Stimulated activated CD8-positive, alpha-beta memory T cell treated with anti-CD3 and anti-CD28 coated beads, Interleukin-4, amount 100 ng/mL, for 48 hours (primary cell): ENCODE measurements at regions not wholly inside any gene's neighbourhood (a gene's known extent, or its start where the extent isn't known, plus 50 kb on each side); places are given as distances from the start of the nearest gene placed in this dataset.
"Not testable (repeated sequence)": the region's sequence is repeated elsewhere in the genome, so short reads cannot be mapped to it uniquely, and the experiment has no call there.

ENCODE experiments used
- DNase-seq: peaks from one replicate; pipeline ENCODE4 v3.0.0-alpha.2; 2020

DNA sequence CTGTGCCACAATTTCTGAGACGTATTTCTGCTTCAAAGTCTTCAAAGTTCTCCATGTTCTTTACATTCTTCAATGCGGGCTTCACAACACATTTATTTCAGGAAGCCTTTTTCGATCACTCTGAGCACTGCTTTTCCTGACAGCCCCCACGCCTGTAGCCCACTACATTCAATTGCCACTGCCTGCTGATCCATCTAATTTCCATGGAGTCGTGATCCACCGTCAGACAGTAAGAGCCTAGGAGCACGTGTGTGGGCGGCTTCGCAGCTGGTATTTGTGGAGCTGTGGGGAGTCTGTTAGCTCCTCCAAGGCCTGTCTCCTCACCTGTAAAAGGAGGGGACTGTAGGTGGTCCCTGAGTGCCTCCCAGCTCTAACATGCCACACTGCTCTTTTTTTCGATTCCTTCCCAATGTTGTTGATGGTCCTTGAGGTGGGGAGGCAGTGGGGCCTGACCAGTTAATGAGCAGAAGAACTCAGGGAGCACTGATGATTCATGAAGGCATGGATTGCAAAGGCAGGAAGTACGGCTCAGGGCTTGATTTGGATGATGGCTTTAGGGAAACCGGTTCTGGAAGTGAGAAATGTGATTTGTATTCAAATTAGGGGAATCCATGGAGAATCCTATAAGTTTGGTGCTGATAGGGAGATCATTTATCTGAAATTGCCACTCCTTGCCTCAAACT lies 401.1 kb upstream of the PODXL start:
- DNase-seq = no peak

DNA sequence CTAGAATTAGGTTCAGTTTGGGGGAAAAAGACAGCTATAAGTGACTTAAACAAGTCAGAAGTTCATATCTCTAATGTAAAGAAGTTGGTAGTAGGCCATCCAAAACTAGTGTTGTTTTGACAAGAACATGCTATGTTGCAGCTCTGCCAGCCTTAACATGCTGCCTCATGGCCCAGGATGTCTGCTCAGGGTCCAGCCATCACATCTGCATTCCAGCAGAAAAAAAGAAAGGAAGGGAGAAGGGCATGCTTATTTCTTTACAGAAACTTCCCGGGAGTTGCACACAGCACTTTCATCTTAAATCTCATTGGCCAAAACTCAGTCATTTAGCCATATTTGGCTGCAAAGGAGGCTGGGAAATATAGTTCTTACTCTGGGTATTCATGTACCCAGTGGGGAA lies 400.4 kb upstream of the PODXL start:
- no peak for DNase-seq

DNA sequence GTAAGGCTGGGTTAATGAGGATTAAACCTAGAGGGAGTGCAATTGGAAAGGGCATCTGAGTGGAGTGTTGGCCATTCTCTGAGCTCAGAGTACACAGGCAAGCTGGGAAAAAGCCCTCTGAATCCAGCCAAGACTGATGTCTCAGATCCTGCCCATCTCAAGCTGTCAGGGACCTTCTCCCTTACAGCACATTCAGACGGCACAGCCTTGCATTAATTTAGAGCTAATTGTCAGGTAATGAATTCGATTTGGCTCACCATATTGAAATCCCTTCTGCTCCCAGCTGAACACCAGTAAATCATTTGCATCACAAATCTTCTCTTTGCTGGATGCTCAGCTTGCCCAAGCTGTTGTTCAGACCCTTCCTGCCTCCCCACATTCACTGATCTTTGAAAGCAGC lies 399.3 kb upstream of the PODXL start:
- DNase-seq = no peak

DNA sequence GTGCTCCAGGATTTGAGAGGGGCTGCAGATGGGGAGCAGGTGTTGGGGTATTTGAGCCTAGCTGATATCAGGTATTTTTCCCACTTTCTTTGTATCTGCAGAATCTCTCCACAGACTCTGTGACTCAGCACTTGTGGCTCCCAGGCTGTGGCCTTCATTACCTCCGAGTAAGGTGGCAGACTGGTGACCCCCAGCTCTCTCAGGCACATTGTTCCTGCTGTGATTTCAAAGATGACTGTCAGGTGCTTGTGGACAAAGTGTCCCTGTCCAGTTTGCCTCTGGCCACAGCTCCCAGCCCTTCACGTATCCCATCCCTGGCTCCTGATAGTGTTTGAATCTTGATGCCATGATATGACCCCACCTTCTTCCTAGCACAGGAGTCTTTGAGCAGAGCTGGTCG lies 396.8 kb upstream of the PODXL start:
- no peak for DNase-seq

DNA sequence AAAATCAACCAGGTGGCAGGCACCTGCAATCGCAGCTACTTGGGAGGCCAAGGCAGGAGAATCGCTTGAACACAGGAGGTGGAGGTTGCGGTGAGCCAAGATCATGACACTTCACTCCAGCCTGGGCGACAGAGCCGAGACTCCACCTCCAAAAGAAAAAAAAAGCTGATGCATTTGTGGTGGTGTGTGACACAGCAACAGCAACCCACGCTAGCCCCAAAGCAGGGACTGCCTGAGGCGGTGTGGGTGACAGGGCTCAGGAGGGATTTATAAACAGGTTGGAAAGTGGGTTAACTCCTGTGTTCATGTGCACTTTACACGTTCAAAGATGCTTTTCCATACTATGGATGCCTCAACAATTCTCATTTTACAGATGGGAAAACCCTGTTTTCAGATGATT lies 395.9 kb upstream of the PODXL start:
- no peak for DNase-seq

DNA sequence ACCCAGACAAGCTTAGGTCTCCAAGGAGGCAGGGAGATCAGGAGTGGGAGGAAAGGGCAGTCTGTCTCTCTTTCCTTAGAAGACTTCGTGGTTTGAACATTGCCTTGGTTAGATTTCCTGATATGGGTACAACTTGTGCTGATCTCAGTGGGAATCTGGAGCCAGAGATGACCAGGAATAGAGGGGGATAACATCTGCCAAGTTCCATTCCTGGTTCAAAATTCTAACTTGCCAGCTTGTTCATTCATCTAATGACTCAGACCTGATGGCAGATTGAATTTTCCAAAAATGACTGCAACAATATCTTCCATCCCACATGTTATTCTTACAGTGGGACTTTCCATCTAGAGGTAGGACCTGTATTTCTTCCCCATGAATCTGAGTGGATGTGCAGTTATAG lies 394.3 kb upstream of the PODXL start:
- no peak for DNase-seq

DNA sequence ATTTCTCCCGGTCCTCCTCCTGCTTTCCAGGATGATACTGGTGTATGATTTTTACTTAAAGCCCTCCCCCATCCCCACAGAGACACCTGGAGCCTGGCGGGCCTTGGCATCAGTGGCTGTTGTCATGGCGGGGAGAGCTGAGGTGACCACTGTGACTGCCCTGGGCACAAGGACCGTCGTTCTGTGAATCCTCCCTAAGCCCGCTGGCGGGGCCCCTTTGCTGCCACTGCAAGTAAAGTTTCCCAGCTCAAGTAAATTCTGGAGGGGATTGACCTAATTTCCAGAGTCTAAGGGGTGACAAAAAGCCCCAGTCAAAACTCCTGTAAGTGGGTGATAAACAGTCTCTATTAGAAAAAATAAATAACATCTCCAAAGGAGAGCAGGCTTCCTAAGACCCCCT lies 393.2 kb upstream of the PODXL start:
- no peak for DNase-seq

DNA sequence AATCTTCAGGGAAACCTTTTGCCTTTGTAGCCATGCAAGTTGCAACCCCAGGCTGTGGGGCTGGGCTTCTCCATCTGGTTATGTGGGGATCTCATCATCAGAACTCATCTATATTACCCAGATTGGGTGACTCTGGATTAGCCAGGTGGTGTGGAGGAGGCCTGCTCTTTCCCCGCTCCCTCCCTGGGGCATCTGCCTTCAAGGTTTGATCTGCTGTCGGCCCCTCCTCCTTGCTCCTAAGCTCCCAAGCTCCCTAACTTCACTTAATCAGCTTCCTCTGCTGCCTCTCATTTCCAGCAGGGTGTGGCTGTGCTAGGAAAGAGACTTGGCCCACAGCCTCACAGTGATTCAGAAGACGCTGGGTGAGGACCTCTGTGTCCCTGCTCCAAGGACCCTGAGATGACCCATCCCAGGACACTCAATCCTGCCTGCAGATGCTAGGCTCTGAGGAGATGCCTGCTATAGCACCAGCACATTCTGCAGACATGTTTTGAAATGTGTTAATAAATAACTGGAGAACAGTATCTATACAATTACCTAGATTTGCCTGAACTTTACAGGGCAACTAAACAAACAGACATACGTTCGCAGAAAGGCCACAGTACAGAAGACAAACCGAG lies 392.1 kb upstream of the PODXL start:
- no peak for DNase-seq

DNA sequence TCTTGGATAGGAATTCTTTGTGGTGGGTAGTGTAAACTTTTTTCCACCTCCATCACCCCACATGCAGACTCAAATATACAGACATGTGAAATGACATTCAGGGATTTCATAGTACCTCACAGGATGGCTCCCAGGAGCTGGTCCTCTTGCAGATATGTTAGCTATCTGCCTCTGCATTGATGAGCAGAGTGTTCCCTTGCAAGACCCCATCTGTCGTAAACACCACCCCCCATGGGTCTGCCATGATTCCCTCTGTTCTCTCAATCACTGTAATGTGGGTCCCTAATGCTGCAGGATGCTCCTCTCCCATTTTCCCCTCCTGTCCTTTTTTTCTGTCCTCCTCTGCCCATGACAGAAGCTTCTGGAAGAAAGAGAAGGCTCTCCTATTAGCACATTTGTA lies 391.2 kb upstream of the PODXL start:
- DNase-seq = no peak

DNA sequence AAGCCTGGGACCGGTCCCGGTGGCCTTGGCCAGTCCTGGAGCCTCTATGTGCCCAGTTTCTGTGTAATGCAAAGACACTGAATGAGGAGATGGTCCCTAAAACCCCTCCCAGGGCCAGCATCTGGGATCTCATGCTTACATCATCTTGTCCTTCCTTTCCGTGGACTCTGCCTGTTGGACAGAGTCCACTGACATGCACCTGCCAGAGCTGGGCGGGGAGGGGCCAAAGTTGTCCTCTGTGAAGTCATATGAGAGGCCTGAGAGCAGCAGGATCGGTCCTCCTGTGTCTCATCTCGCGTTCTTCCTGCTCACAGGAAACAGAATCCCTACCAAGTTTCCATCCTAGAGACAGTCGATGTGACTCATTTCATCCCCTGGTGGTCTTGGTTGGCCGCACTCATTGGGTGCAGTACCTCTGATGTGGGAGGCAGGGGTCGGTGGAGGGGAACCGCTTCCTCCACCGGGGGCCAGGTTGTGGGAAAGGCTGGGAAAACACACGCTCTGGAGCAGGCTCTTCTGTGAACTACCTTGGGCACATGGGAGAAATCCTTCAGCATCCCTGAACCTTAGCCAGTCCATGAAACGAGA lies 389.6 kb upstream of the PODXL start:
- no peak for DNase-seq

DNA sequence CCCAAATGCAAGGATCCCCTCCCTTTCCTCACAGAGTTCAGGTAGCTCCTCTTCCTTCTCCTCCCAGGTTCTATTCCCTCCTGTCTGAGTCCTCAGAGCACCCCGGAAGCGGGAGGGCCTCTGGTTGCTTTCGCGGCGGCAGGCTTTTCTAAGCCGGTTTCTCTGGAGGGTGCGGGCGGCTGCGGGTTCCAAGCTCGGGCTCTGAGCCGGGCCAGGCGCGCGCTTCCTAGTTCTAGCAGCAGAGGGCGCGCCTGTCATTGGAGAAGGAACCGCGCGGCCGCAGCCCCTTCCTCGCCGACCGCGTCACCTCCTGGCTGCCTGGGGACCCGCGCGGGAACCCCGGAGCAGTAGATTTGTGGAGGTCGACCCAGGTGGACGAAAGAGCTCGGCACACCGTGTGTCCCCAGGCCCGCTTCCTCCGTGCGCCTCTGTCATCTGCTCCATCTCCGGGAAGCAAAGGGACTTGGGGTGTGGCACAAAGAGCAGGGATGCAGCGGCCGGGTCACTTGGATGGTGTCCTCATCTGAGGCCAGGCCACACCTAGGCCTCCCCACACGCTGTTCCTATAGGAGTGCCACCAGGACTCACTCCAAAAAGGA lies 389.0 kb upstream of the PODXL start:
- DNase-seq = peak; percentile 66

DNA sequence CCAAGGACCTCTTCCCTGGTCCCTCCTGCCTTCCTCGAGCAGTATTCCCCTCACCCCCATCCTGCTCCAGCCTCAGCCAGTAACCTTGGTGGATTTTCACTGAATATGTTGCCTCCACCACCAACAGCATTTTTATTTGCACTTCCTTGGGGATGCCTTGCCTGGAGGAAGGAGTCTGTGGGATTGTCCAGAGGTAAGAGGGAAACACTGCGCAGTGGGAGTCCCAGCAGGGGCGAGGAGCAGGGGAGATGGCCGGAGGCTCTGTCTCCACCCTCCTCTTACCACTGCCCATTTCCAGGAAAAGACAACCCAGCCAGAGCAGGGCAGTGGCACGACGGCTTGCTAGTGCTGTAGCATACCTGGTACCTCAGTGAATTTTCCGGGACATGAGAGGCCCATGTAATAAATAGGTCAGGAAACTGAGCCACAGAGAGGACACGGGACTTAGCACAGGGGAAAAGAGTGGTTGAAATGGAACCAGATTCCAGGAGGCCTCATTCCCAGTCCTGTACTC lies 388.2 kb upstream of the PODXL start:
- no peak for DNase-seq

DNA sequence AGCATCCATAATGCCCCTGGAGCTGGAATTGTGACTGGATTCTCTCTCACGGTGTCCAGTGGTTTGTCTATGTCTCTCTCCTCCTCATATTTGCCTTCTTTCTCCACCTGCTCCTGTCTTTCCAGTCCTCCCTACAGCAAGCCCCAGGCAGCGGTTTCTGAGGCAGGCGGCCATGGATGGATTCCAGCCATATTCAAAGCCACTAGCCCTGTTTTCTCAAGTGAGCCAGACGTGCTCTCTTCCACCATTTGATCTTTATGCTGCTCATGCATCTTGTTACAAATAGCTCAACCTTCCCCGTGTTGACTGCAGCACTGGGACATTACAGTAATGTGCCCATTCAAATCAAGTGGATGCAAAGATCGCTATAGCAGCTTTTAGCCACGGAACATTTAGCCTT lies 387.2 kb upstream of the PODXL start:
- DNase-seq = no peak

DNA sequence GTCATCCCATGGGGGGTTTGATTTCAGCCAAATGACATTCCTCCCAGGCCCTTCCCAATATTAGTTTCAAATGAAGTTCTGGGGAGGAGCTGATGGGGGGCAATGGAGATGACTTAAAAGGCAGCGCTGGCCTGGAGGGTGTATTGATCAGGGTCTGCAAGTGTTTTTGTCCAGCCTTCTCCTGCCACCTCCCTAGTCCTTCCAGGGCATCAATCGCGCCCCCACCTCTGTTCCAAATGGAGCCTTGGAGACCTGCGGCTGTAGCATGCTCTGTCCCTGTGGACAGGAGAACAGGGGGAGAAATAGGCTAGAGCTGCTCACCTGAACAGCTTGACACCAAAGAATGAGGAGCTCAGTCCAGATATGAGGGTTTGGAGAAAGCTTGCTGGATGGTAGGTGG lies 386.8 kb upstream of the PODXL start:
- DNase-seq = no peak

DNA sequence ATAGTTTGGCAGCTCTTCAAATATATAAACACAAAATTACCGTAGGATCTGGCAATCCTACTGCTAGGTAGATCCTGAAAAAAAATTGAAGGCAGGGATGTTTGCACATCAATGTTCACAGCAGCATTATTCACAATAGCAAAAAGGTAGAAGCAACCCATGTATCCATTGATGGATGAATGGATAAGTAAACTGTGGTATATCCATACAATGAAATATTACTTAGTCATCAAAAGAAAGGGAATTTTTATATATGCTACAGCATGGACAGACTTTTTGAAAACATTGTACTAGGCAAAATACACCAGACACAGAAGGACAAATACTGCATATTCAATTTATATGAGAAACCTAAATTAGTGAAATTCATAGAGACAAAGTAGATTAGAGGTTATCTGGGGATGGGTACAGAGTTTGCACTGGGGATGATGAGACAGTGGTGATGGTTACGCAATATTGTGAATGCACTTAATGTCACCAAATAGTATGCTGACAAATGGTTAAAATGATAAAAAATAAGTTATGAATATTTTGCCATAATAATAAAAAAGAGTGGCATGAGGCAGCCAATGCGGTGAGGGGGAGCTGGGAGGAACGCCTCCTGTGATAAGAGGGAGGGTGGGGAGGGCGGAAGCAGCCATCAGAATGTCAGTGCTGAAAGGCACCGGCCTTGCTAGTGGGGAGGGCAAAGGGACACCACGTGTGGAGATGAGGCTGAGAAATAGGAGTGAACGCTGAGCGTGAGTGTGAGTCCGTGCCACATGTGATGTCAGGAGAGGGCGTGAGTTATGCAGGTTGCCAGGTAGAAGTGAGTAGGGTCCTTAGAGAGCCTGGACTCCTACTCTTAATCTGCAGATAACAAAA lies 386.1 kb upstream of the PODXL start:
- DNase-seq = no peak

DNA sequence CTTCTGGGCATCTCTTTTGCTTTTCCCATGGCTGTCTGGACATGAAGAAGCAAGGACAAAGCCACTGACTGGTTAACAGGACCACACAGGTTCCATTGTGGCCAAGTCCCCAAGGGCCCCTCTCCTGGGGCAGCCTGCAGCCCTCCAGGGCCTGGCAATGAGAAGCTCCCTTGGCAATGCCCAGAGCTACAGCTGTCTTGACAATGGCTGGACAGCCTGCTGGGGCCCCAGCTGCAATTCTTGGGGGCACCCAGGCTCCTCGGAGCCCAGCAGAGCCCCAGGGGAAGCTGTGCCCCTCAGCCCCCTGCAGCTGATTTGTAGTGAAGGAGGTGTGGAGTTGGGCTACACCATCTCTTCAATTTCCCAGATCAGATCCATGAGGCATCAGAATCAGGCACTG lies 384.9 kb upstream of the PODXL start:
- DNase-seq = no peak

DNA sequence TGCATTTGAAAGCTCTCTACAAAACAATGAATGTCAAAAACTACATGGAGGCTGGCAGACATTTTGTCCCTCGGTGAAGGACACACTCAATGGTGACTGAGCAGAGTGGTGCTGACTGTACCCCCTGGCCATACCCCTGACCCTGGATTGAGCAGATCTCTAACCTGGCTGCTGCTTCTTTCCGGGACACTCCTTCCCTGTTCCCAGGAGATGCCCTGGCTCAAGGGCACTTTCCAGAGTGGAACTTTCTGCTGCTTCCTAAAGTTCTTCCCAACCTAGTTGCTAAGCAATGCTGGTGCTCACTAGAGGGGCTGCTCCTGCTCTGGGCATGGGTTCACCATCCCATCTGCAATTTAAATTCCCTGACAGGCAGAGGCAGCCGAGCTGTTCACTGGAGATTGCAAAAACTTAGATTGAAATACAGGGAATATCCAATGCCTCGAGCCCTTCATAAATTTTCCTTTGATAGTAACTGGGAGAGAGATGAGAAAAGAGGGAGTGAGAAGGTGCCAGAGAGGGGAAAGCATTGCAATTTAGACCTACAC lies 384.3 kb upstream of the PODXL start:
- DNase-seq = no peak

DNA sequence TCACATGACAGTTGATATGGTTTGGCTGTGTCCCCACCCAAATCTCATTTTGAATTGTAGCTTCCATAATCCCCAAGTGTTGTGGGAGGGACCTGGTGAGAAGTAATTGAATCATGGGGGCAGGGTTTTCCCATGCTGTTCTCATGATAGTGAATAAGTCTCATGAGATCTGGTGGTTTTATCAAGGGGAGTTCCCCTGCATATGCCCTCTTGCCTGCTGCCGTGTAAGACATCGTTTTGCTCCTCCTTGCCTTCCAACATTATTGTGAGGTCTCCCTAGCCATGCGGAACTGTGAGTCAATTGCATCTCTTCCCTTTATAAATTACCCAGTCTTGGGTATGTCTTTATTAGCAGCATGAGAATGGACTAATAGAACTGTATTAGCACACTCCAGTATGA lies 382.4 kb upstream of the PODXL start:
- not testable (repeated sequence) for DNase-seq

DNA sequence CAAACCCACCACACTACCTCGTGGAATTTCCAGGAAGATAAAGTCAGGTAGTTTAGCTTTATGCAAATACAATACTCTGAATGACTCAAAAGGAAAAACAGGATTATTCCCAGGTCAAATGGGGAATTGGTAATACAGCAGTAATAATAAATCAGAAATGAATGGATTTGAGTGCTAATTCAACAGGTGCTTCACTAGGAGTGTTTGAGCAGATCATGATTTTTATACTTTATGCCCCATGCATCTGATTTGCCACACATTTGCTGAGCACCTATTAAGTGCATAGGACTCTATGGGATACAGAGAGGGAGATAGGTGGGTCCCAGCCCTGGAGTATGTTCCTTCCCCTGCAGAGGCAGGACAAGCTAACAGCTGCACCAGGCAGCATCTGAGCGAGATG lies 381.4 kb upstream of the PODXL start:
- DNase-seq = no peak

DNA sequence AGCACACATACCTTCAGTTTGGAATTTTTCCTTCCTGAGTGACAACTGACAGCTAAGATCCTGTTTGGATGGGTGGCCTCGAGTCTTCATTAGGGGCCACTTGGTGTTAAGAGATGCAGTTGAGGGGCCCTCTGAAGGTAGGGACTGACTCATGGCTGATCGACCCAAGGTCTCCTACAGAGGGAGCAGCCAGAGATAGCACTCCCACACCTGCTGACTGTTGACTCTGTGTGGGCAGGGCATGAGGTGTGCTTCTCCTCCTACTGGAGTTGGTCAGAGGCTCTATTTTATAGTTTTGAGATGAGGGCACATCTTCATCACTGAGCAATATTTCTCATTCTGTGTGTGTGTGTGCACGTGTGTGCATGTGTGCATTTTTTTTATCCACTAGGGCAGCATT lies 378.8 kb upstream of the PODXL start:
- DNase-seq = no peak

DNA sequence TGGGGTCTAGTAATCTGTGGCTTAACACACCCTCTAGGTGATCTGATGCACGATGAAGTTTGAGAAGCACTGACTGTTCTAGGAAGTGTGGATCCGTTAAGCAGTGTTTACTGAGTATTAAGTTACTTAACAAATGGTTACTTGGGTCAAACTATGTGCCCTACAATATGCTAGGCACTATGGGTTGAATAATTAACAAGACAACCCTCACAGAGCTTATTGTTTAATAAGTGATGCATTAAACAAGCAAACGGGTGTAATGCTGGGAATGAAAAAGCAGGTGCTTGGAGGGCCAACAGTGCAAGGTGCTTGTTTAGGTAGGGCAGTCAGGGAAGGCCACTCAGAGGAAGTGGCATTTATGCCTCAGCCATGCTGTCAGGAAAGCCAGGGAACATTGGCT lies 378.0 kb upstream of the PODXL start:
- no peak for DNase-seq

DNA sequence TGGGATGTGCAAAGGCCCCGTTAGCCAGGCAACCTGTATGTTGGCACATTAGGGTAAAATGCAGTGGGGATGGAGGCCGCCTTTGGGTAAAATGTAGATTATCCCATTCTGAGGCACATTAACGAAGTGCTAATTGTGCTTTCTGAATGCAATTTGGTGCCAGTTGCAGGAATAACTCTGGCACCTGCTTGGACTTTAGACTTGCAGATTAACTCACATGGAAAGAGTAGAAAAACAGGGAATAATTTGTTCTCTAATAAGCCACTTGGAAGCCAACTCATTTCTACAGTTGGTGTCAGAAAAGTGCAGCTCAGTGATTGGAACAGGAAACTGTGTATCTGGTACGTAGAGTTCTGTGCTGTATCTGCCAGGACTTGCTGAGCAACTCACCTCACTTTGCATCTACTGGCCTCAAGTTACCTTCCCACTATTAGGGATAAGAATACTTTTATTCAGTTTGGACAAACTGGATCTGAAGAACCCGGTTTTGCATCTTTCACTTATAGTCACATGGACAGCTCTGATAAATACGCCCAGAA lies 377.4 kb upstream of the PODXL start:
- DNase-seq = no peak

DNA sequence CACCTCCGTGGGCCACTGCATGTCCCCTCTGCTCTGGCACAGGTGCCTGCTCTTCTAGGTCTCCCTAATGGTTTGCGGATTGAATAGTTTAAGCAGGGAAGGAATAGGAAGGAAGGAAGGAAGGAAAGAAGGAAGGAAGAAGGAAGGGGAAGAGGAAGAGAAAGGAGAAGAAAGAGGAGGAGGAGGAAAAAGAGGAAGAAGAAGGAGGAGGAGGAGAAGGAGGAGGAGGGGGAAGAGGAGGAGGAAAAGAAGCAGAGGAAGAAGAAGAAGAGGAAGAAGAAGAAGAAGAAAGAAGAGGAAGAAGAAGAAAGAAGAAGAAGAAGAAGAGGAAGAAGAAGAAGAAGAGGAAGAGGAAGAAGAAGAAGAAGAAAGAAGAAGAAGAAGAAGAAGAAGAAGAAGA lies 376.8 kb upstream of the PODXL start:
- DNase-seq = not testable (repeated sequence)
